Peyer's patch (tissue), 4 donors: ENCODE measurements at regions not wholly inside any gene's neighbourhood (a gene's known extent, or its start where the extent isn't known, plus 50 kb on each side); places are given as distances from the start of the nearest gene placed in this dataset.

ENCODE experiments used
- POLR2A ChIP-seq, 2 donors: fragments of 450-650 bp; IDR thresholded peaks; one replicate each; pipeline ENCODE4 v1.5.1; 2017; ENCODE audit warnings: antibody characterized with exemption in 2 of 2, mild to moderate bottlenecking in 2 of 2, moderate library complexity in 2 of 2
- TF ChIP-seq, protein P1 (sequence below), 6 experiments: fragments of 450-650 bp in 4 of 6; fragments of 200-600 bp in 2 of 6; sonication (generic) in 1 of 6; IDR thresholded peaks; one replicate each; pipeline ENCODE4 v1.5.1; 2017 to 2019; ENCODE audit warnings: antibody characterized with exemption in 6 of 6, mild to moderate bottlenecking in 3 of 6, moderate library complexity in 1 of 6

DNA sequence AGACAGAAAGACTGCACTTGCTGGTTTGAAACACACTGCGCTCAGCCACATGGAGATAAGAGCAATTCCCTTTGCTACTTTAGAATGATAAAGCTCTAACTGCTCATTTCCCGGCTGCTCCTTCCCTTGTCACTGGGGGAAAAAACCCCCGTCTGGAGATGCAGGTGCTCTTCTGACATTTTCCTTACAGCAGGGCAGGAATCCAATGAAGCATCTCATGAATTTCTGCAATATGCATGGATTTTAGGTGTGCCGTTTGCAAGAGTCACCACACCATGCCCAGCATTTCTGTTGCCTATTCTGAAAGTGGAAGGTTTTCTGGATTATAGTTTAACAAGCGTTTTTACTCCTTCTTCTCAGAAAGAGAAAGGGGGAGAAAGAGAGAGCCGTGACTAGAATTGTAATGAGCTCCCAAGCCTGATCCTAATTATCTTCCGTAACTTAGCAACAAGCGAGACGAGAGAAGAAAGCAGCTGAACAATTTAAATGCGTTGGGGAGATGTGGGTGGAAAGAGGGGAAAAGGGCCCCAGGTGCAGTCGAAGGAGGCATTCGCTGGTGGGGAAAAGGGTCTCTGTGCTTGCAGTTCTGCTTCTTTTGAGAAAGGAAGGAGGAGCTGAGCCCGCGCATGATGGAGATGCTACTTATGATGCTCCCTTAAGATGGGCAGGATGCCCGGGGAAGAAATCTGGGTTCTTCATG, 76.6 kb upstream of the SPATA13 start:
- TF ChIP-seq, protein P1, sequence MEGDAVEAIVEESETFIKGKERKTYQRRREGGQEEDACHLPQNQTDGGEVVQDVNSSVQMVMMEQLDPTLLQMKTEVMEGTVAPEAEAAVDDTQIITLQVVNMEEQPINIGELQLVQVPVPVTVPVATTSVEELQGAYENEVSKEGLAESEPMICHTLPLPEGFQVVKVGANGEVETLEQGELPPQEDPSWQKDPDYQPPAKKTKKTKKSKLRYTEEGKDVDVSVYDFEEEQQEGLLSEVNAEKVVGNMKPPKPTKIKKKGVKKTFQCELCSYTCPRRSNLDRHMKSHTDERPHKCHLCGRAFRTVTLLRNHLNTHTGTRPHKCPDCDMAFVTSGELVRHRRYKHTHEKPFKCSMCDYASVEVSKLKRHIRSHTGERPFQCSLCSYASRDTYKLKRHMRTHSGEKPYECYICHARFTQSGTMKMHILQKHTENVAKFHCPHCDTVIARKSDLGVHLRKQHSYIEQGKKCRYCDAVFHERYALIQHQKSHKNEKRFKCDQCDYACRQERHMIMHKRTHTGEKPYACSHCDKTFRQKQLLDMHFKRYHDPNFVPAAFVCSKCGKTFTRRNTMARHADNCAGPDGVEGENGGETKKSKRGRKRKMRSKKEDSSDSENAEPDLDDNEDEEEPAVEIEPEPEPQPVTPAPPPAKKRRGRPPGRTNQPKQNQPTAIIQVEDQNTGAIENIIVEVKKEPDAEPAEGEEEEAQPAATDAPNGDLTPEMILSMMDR (IDR thresholded peaks at IDR 0.05), result no peak
- TF ChIP-seq POLR2A (IDR thresholded peaks at IDR 0.05), result no peak
